Body of pancreas (tissue), 4 donors: ENCODE measurements at regions not wholly inside any gene's neighbourhood (a gene's known extent, or its start where the extent isn't known, plus 50 kb on each side); places are given as distances from the start of the nearest gene placed in this dataset.

Source experiments
- ATAC-seq: fragments of 150-250 bp; one replicate; pipeline ENCODE4 v1.9.1; 2016
- DNase-seq, 4 donors: peaks; one replicate each; pipeline ENCODE4 v3.0.0-alpha.2; 2019
- H3K27ac ChIP-seq, 4 donors: fragments of 200-600 bp; sonication (generic); 1 replicate in 3 of 4; 2 replicates in 1 of 4; pipeline versions ENCODE4 v1.5.1 to v1.6.1; 2016 to 2019; ENCODE audit warnings: mild to moderate bottlenecking in 1 of 4, mixed read lengths in 1 of 4, moderate library complexity in 1 of 4
- H3K27me3 ChIP-seq, 2 donors: fragments of 200-600 bp; sonication (generic); one replicate each; pipeline ENCODE4 v1.6.0; 2016; ENCODE audit warnings: mild to moderate bottlenecking in 1 of 2
- H3K36me3 ChIP-seq, 2 donors: fragments of 200-600 bp; sonication (generic); replicated peaks in 1 of 2; 2 replicates each; pipeline ENCODE4 v1.5.1; 2016; ENCODE audit warnings: low read depth in 2 of 2; ENCODE audit not compliant: insufficient read depth in 1 of 2
- H3K4me1 ChIP-seq: fragments of 200-600 bp; sonication (generic); one replicate; pipeline ENCODE4 v1.6.0; 2016
- H3K4me3 ChIP-seq, 2 donors: fragments of 200-600 bp; sonication (generic); 1 replicate in 1 of 2; 2 replicates in 1 of 2; pipeline ENCODE4 v1.5.1; 2016 to 2019
- H3K9me3 ChIP-seq, 3 donors: fragments of 200-600 bp; sonication (generic); 1 replicate in 2 of 3; 2 replicates in 1 of 3; pipeline ENCODE4 v1.5.1; 2016
- CTCF ChIP-seq, 7 experiments: fragments of 450-650 bp in 4 of 7; fragments of 200-600 bp in 3 of 7; sonication (generic) in 3 of 7; IDR thresholded peaks; one replicate each; pipeline ENCODE4 v1.5.1; 2016 to 2019; ENCODE audit warnings: antibody characterized with exemption in 7 of 7
- POLR2A ChIP-seq, 3 donors: fragments of 450-650 bp; IDR thresholded peaks; one replicate each; pipeline ENCODE4 v1.6.1; 2016; ENCODE audit warnings: antibody characterized with exemption in 3 of 3, mild to moderate bottlenecking in 2 of 3
- WGBS, 2 donors: methylation state at CpG; one replicate each; pipeline ENCODE4 v1.1.5; 2017; 5-methylcytosine and 5-hydroxymethylcytosine counted together
- intact Hi-C: fragments of 100-400 bp; cut with DNase I; formaldehyde crosslinking; loops from one replicate; pipeline ENCODE4 v1.15.1; 2023

- no peak overlapping the region for H3K27ac ChIP-seq
- no peaks in the 10 kb centered on the region for H3K27me3 ChIP-seq
- no peaks in the 10 kb centered on the region for H3K4me1 ChIP-seq
- intact Hi-C loops = no loop called here
- ATAC-seq = no peak
- H3K9me3 ChIP-seq = no peaks in the 10 kb centered on the region
- DNase-seq = no peak
- H3K36me3 ChIP-seq = no peaks in the 10 kb centered on the region
- no peak for TF ChIP-seq CTCF (IDR thresholded peaks at IDR 0.05)
- TF ChIP-seq POLR2A (IDR thresholded peaks at IDR 0.05) = no peak
- WGBS, 2 donors = 43 to 44% methylated on average over 5 of the region's 5 CpGs
- no peak overlapping the region for H3K4me3 ChIP-seq
These were observed 2283.8 kb downstream of the TP53TG3F start for GRCh38 chr16:35743101-35743692.

GRCh38 chr16:35744084-35744483, 2284.7 kb downstream of the TP53TG3F start:
- Histone ChIP-seq H3K36me3 (no peaks in the 10 kb centered on the region), H3K4me1 (no peaks in the 10 kb centered on the region), H3K9me3 (no peaks in the 10 kb centered on the region), H3K27ac (no peak overlapping the region), H3K27me3 (no peaks in the 10 kb centered on the region), H3K4me3 (no peak overlapping the region)
- TF ChIP-seq CTCF (IDR thresholded peaks at IDR 0.05) (no peak), POLR2A (IDR thresholded peaks at IDR 0.05) (no peak)
- DNase-seq (no peak), ATAC-seq (no peak)
- 32 to 45% methylated on average over 4 of the region's 4 CpGs for WGBS, 2 donors
- intact Hi-C loops = no loop called here

GRCh38 chr16:35744726-35745125, 2285.3 kb downstream of the TP53TG3F start:
- WGBS, 2 donors = 39 to 48% methylated on average over 4 of the region's 4 CpGs
- Histone ChIP-seq H3K4me3 (no peak overlapping the region), H3K9me3 (no peaks in the 10 kb centered on the region), H3K27me3 (no peaks in the 10 kb centered on the region), H3K27ac (no peak overlapping the region), H3K4me1 (no peaks in the 10 kb centered on the region), H3K36me3 (no peaks in the 10 kb centered on the region)
- intact Hi-C loops = no loop called here
- no peak for TF ChIP-seq POLR2A (IDR thresholded peaks at IDR 0.05)
- no peak for TF ChIP-seq CTCF (IDR thresholded peaks at IDR 0.05)
- DNase-seq = no peak
- no peak for ATAC-seq

- Histone ChIP-seq H3K27ac (no peak overlapping the region), H3K36me3 (no peaks in the 10 kb centered on the region), H3K27me3 (no peaks in the 10 kb centered on the region), H3K4me3 (no peak overlapping the region), H3K9me3 (no peaks in the 10 kb centered on the region), H3K4me1 (no peaks in the 10 kb centered on the region)
- DNase-seq = no peak
- TF ChIP-seq POLR2A (IDR thresholded peaks at IDR 0.05) (no peak), CTCF (IDR thresholded peaks at IDR 0.05) (no peak)
- 24 to 27% methylated on average over 3 of the region's 3 CpGs for WGBS, 2 donors
- intact Hi-C loops = no loop called here
- ATAC-seq = no peak
These were observed 2285.8 kb downstream of the TP53TG3F start for GRCh38 chr16:35745191-35745590.

- Histone ChIP-seq H3K9me3 (no peaks in the 10 kb centered on the region), H3K36me3 (no peaks in the 10 kb centered on the region), H3K4me1 (no peaks in the 10 kb centered on the region), H3K27ac (no peak overlapping the region), H3K27me3 (no peaks in the 10 kb centered on the region), H3K4me3 (no peak overlapping the region)
- no peak for TF ChIP-seq POLR2A (IDR thresholded peaks at IDR 0.05)
- no peak for TF ChIP-seq CTCF (IDR thresholded peaks at IDR 0.05)
- intact Hi-C loops = no loop called here
- WGBS, 2 donors = 79 to 92% methylated on average over 4 to 9 of the region's 9 CpGs
- ATAC-seq = no peak
- DNase-seq = no peak
These were observed 2286.4 kb downstream of the TP53TG3F start for GRCh38 chr16:35745821-35746248.
